ENCODE measurements at regions not wholly inside any gene's neighbourhood (a gene's known extent, or its start where the extent isn't known, plus 50 kb on each side); places are given as distances from the start of the nearest gene placed in this dataset.

GRCh38 chr3:177608443-177608842 lies 411.2 kb upstream of the TBL1XR1 start:
- Mint-ChIP-seq H3K4me1 (peaks cover 10% of the 10 kb centered on the region), H3K4me3 (no peak overlapping the region), H3K27me3 (no peaks in the 10 kb centered on the region), H3K9me3 (ENCODE audit: insufficient read depth) (no peaks in the 10 kb centered on the region), H3K27ac (no peak overlapping the region)
- Histone ChIP-seq H3K27ac (ENCODE audit: low read length in 2 of 2) (no peak overlapping the region), H3K9ac (ENCODE audit: low read length) (no peak overlapping the region), H3K4me3 (ENCODE audit: control extremely low read depth in 1 of 5, extremely low read depth in 1 of 5, insufficient read depth in 1 of 5, low read depth in 2 of 5, low read length in 4 of 5) (no peak overlapping the region), H3K27me3 (replicated peaks in 1 of 4; ENCODE audit: control extremely low read depth in 1 of 4, control insufficient read depth in 3 of 4, insufficient read depth in 4 of 4, low read length in 3 of 4) (no peaks in the 10 kb centered on the region), H2AFZ (ENCODE audit: insufficient read depth, low read depth, low read length, poor library complexity, severe bottlenecking) (no peak overlapping the region), H3K4me2 (replicated peaks; ENCODE audit: low read depth, low read length, poor library complexity, severe bottlenecking) (no peak overlapping the region), H3K4me1 (ENCODE audit: control insufficient read depth in 2 of 2, insufficient read depth in 2 of 2, low read length in 2 of 2) (peaks cover 3 to 6% of the 10 kb centered on the region in 2 donors), H3K79me2 (ENCODE audit: control insufficient read depth, insufficient read depth, low read length) (no peaks in the 10 kb centered on the region), H3K9me3 (ENCODE audit: control extremely low read depth in 1 of 3, control insufficient read depth in 2 of 3, insufficient read depth in 1 of 3, low read length in 2 of 3) (peaks cover 0 to 3% (median 2%) of the 10 kb centered on the region in 3 donors), H3K36me3 (replicated peaks in 1 of 2; ENCODE audit: control extremely low read depth in 1 of 2, control insufficient read depth in 1 of 2, extremely low read depth in 1 of 2, insufficient read depth in 2 of 2, low read length in 1 of 2) (no peaks in the 10 kb centered on the region), H4K20me1 (ENCODE audit: control insufficient read depth, insufficient read depth, low read length, poor library complexity, severe bottlenecking) (no peaks in the 10 kb centered on the region)
- ChIA-PET CTCF (no interaction called here), POLR2A (no interaction called here)
- no CpG with 5 or more reads among the region's 1 CpG for WGBS (ENCODE audit: insufficient coverage)
- no peak for DNase-seq
- no peak for ATAC-seq (ENCODE audit: low read depth)
- TF ChIP-seq CTCF (IDR thresholded peaks at IDR 0.05) (no peak), EZH2 (IDR thresholded peaks at IDR 0.05; ENCODE audit: borderline replicate concordance, insufficient read depth, low read depth, low read length, poor library complexity, severe bottlenecking) (no peak)
- intact Hi-C loops (cut with micrococcal nuclease): no loop called here

GRCh38 chr3:177609613-177610012 lies 412.3 kb upstream of the TBL1XR1 start:
- ChIA-PET POLR2A (no interaction called here), CTCF (no interaction called here)
- Mint-ChIP-seq H3K27me3 (no peaks in the 10 kb centered on the region), H3K4me3 (no peak overlapping the region), H3K9me3 (ENCODE audit: insufficient read depth) (no peaks in the 10 kb centered on the region), H3K27ac (no peak overlapping the region), H3K4me1 (peaks cover 2% of the 10 kb centered on the region)
- no peak overlapping the region for H3K27ac ChIP-seq (ENCODE audit: low read length in 2 of 2)
- intact Hi-C loops (cut with micrococcal nuclease): no loop called here
- no peak overlapping the region for H2AFZ ChIP-seq (ENCODE audit: insufficient read depth, low read depth, low read length, poor library complexity, severe bottlenecking)
- no peaks in the 10 kb centered on the region for H3K36me3 ChIP-seq (replicated peaks in 1 of 2; ENCODE audit: control extremely low read depth in 1 of 2, control insufficient read depth in 1 of 2, extremely low read depth in 1 of 2, insufficient read depth in 2 of 2, low read length in 1 of 2)
- peaks cover 0 to 3% (median 2%) of the 10 kb centered on the region in 3 donors for H3K9me3 ChIP-seq (ENCODE audit: control extremely low read depth in 1 of 3, control insufficient read depth in 2 of 3, insufficient read depth in 1 of 3, low read length in 2 of 3)
- no peaks in the 10 kb centered on the region for H3K79me2 ChIP-seq (ENCODE audit: control insufficient read depth, insufficient read depth, low read length)
- H4K20me1 ChIP-seq (ENCODE audit: control insufficient read depth, insufficient read depth, low read length, poor library complexity, severe bottlenecking): no peaks in the 10 kb centered on the region
- H3K4me1 ChIP-seq (ENCODE audit: control insufficient read depth in 2 of 2, insufficient read depth in 2 of 2, low read length in 2 of 2): no peaks in the 10 kb centered on the region
- no peak overlapping the region for H3K4me2 ChIP-seq (replicated peaks; ENCODE audit: low read depth, low read length, poor library complexity, severe bottlenecking)
- no peak overlapping the region for H3K4me3 ChIP-seq (ENCODE audit: control extremely low read depth in 1 of 5, extremely low read depth in 1 of 5, insufficient read depth in 1 of 5, low read depth in 2 of 5, low read length in 4 of 5)
- DNase-seq: no peak
- H3K27me3 ChIP-seq (replicated peaks in 1 of 4; ENCODE audit: control extremely low read depth in 1 of 4, control insufficient read depth in 3 of 4, insufficient read depth in 4 of 4, low read length in 3 of 4): no peaks in the 10 kb centered on the region
- H3K9ac ChIP-seq (ENCODE audit: low read length): no peak overlapping the region
- no peak for ATAC-seq (ENCODE audit: low read depth)
- TF ChIP-seq EZH2 (IDR thresholded peaks at IDR 0.05; ENCODE audit: borderline replicate concordance, insufficient read depth, low read depth, low read length, poor library complexity, severe bottlenecking) (no peak), CTCF (IDR thresholded peaks at IDR 0.05) (no peak)
